SU-DHL-6 (cell line): ENCODE measurements at regions not wholly inside any gene's neighbourhood (a gene's known extent, or its start where the extent isn't known, plus 50 kb on each side); places are given as distances from the start of the nearest gene placed in this dataset.

Experiments used
- H2AFZ ChIP-seq: fragments of 200-600 bp; sonication (generic); 2 replicates; pipeline ENCODE4 v1.6.1; 2014; ENCODE audit warnings: low read depth, mild to moderate bottlenecking, moderate library complexity, mixed read lengths, antibody characterized with exemption, low read length; ENCODE audit not compliant: severe bottlenecking
- H3F3A ChIP-seq: fragments of 200-600 bp; shearing (Covaris generic); 2 replicates; pipeline ENCODE4 v1.6.0; 2016; ENCODE audit warnings: antibody characterized with exemption, mild to moderate bottlenecking; ENCODE audit not compliant: insufficient read depth
- H3K27ac ChIP-seq: fragments of 200-600 bp; sonication (generic); 2 replicates; pipeline ENCODE4 v1.5.1; 2016; ENCODE audit warnings: low read depth, mild to moderate bottlenecking, low read length, moderate library complexity, mixed read lengths
- H3K27me3 ChIP-seq: fragments of 200-600 bp; sonication (generic), shearing (Covaris generic); 2 replicates; pipeline ENCODE4 v1.6.0; 2014; ENCODE audit warnings: mild to moderate bottlenecking, low read length
- H3K36me3 ChIP-seq: fragments of 200-600 bp; sonication (generic); 2 replicates; pipeline ENCODE4 v1.6.1; 2014; ENCODE audit warnings: mild to moderate bottlenecking, low read length, mixed read lengths
- H3K4me2 ChIP-seq: fragments of 300-600, 200-600 bp; shearing (Covaris generic), sonication (generic); 2 replicates; pipeline ENCODE4 v1.6.0; 2014; ENCODE audit warnings: low read length, low read depth, mild to moderate bottlenecking; ENCODE audit not compliant: poor library complexity, severe bottlenecking
- H3K4me3 ChIP-seq: fragments of 200-600 bp; sonication (generic); 2 replicates; pipeline ENCODE4 v1.5.1; 2014; ENCODE audit warnings: antibody characterized with exemption, low read length, mild to moderate bottlenecking, mixed read lengths; ENCODE audit not compliant: insufficient read depth, poor library complexity, severe bottlenecking
- H3K79me2 ChIP-seq: fragments of 200-600 bp; sonication (generic); 2 replicates; pipeline ENCODE4 v1.6.1; 2014; ENCODE audit warnings: mild to moderate bottlenecking, low read length, moderate library complexity; ENCODE audit not compliant: insufficient read depth
- H3K9ac ChIP-seq: fragments of 200-600 bp; sonication (generic); 2 replicates; pipeline ENCODE4 v1.7.0; 2014; ENCODE audit warnings: mild to moderate bottlenecking, low read length
- H3K9me2 ChIP-seq: fragments of 200-600 bp; sonication (generic); replicated peaks from 2 replicates; pipeline ENCODE4 v1.6.1; 2014; ENCODE audit warnings: low read length; ENCODE audit not compliant: insufficient read depth
- H3K9me3 ChIP-seq: fragments of 200-600 bp; sonication (generic); 2 replicates; pipeline ENCODE4 v1.6.1; 2014; ENCODE audit warnings: low read length, mixed read lengths; ENCODE audit not compliant: insufficient read depth
- H4K20me1 ChIP-seq: fragments of 200-600 bp; sonication (generic); 2 replicates; pipeline ENCODE4 v1.6.1; 2014; ENCODE audit warnings: low read depth, mild to moderate bottlenecking, antibody characterized with exemption, low read length, moderate library complexity, mixed read lengths
- CTCF ChIP-seq: fragments of 200-600 bp; sonication (generic); IDR thresholded peaks from one replicate; pipeline ENCODE4 v1.5.1; 2017; ENCODE audit warnings: antibody characterized with exemption, mild to moderate bottlenecking, low read length, moderate library complexity; ENCODE audit not compliant: insufficient read depth, poor library complexity, severe bottlenecking
- EZH2phosphoT487 ChIP-seq: fragments of 200-600 bp; sonication (generic), shearing (Covaris generic); conservative IDR thresholded peaks from 2 replicates; pipeline ENCODE4 v1.6.1; 2018; ENCODE audit warnings: mild to moderate bottlenecking, antibody characterized with exemption, low read length, moderate library complexity, mixed read lengths

GRCh38 chr19:29375429-29376119 lies 150.2 kb upstream of the VSTM2B start:
- Histone ChIP-seq H4K20me1 (no peaks in the 10 kb centered on the region), H3F3A (no peaks in the 10 kb centered on the region), H2AFZ (no peak overlapping the region), H3K4me3 (no peak overlapping the region), H3K9ac (no peak overlapping the region), H3K9me2 (no peaks in the 10 kb centered on the region), H3K36me3 (no peaks in the 10 kb centered on the region), H3K9me3 (no peaks in the 10 kb centered on the region), H3K79me2 (no peaks in the 10 kb centered on the region), H3K4me2 (no peak overlapping the region), H3K27ac (no peak overlapping the region), H3K27me3 (no peaks in the 10 kb centered on the region)
- TF ChIP-seq EZH2phosphoT487 (no peak), CTCF (no peak)

- Histone ChIP-seq H3K4me3 (no peak overlapping the region), H3K36me3 (no peaks in the 10 kb centered on the region), H3K4me2 (no peak overlapping the region), H3F3A (no peaks in the 10 kb centered on the region), H2AFZ (no peak overlapping the region), H3K9ac (no peak overlapping the region), H3K9me3 (no peaks in the 10 kb centered on the region), H3K27ac (no peak overlapping the region), H4K20me1 (no peaks in the 10 kb centered on the region), H3K9me2 (no peaks in the 10 kb centered on the region), H3K79me2 (no peaks in the 10 kb centered on the region), H3K27me3 (no peaks in the 10 kb centered on the region)
- TF ChIP-seq EZH2phosphoT487 (no peak), CTCF (no peak)
These were observed 148.9 kb upstream of the VSTM2B start for GRCh38 chr19:29376855-29377354.

GRCh38 chr19:29378126-29378525 lies 147.7 kb upstream of the VSTM2B start:
- H3K9me2 ChIP-seq = no peaks in the 10 kb centered on the region

More at GRCh38 chr19:29378126-29378525, 147.7 kb upstream of the VSTM2B start:
- H3K4me2 ChIP-seq = no peak overlapping the region
- no peaks in the 10 kb centered on the region for H3K27me3 ChIP-seq
- no peak overlapping the region for H3K27ac ChIP-seq
- no peaks in the 10 kb centered on the region for H3K36me3 ChIP-seq
- no peak for TF ChIP-seq CTCF
- TF ChIP-seq EZH2phosphoT487 = no peak
- no peaks in the 10 kb centered on the region for H3K9me3 ChIP-seq
- H3F3A ChIP-seq = no peaks in the 10 kb centered on the region
- no peak overlapping the region for H2AFZ ChIP-seq
- H4K20me1 ChIP-seq = no peaks in the 10 kb centered on the region
- H3K9ac ChIP-seq = no peak overlapping the region
- no peak overlapping the region for H3K4me3 ChIP-seq
- no peaks in the 10 kb centered on the region for H3K79me2 ChIP-seq
